Activated naive CD4-positive, alpha-beta T cell treated with anti-CD3 and anti-CD28 coated beads, Interleukin-2, amount 50 U/mL, for 72 hours (primary cell): ENCODE measurements at regions not wholly inside any gene's neighbourhood (a gene's known extent, or its start where the extent isn't known, plus 50 kb on each side); places are given as distances from the start of the nearest gene placed in this dataset.

Experiments used
- ATAC-seq, 2 donors: fragments of 150-1000 bp; cut with Tn5 transposase; 2 replicates each; pipeline ENCODE4 v1.10.0; 2021; ENCODE audit warnings: mild to moderate bottlenecking in 2 of 2, moderate library complexity in 2 of 2
- DNase-seq, 2 donors: peaks; one replicate each; pipeline ENCODE4 v3.0.0; 2021 to 2022; ENCODE audit warnings: low spot score in 2 of 2
- H3K27ac Mint-ChIP-seq, 2 donors: one replicate each; pipeline ENCODE4 v1.8.0; 2022; ENCODE audit warnings: mild to moderate bottlenecking in 2 of 2, mixed read lengths in 2 of 2
- H3K36me3 Mint-ChIP-seq, 2 donors: one replicate each; pipeline ENCODE4 v1.8.0; 2022; ENCODE audit warnings: mixed read lengths in 2 of 2
- H3K9me3 Mint-ChIP-seq, 2 donors: one replicate each; pipeline ENCODE4 v1.8.0; 2022; ENCODE audit warnings: mixed read lengths in 2 of 2

GRCh38 chr10:42941295-42941644, 135.6 kb upstream of the RET start:
- no peak overlapping the region for H3K27ac Mint-ChIP-seq
- no peaks in the 10 kb centered on the region for H3K36me3 Mint-ChIP-seq
- DNase-seq = no peak
- ATAC-seq = no peak
- H3K9me3 Mint-ChIP-seq = no peaks in the 10 kb centered on the region

DNA sequence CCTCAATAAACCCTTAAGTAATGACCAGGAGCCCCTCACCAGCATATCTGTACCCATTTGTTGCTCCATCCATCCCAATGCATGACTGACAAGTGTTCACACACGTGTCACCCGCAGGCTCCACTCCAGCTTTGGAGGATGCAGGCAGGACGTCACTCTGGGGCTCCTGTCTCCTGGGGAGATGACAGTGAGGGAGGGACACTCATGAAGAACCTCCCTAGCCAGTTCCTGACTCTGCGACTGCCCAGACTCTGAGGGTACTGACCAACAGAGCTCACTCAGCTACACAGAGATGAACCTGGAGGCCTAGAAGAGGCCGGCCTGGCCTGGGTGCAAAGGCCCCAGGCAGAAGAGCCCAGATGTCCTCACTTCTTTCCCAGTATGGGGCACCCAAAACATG, 135.1 kb upstream of the RET start:
- H3K36me3 Mint-ChIP-seq = no peaks in the 10 kb centered on the region
- no peaks in the 10 kb centered on the region for H3K9me3 Mint-ChIP-seq
- DNase-seq (no peak), ATAC-seq (no peak)
- H3K27ac Mint-ChIP-seq = no peak overlapping the region

DNA sequence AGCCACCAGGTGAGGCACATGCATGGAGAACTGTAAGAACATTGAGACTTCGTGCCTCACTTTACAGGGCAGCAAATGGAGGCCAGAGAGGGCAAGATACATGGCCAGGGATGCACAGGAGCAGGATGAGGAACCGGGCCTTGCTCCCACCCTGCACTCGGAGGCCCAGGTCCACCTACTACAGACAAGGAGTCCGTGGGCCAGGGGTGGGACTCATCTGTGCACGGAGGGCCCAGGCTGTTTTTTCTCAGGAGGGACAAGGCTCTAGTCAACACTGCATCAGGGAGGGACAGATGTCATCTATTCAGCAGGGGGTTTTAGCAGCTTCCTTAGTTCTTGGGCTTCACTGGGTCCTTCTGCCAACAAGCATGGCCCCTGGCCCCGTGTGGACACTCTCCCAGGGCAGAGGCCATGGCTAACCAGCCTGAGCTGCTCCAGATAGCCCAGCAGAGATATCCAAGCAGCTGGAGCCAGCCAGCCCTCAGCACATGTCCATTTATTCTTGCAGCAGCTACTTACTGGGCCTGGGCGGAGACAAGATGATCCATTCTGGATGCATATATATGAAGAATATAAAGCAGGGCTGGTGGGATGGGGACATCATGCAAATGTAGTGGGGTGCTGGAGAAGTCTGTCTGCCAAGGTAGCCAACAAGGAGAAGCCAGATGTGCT, 134.5 kb upstream of the RET start:
- Mint-ChIP-seq H3K36me3 (no peaks in the 10 kb centered on the region), H3K27ac (peak overlapping the region in 1 of 2 donors; percentile 9), H3K9me3 (no peaks in the 10 kb centered on the region)
- no peak for DNase-seq
- ATAC-seq = no peak

- ATAC-seq (no peak), DNase-seq (no peak)
- Mint-ChIP-seq H3K27ac (no peak overlapping the region), H3K36me3 (no peaks in the 10 kb centered on the region), H3K9me3 (no peaks in the 10 kb centered on the region)
Measured at GRCh38 chr10:42943025-42943818, 133.6 kb upstream of the RET start.

DNA sequence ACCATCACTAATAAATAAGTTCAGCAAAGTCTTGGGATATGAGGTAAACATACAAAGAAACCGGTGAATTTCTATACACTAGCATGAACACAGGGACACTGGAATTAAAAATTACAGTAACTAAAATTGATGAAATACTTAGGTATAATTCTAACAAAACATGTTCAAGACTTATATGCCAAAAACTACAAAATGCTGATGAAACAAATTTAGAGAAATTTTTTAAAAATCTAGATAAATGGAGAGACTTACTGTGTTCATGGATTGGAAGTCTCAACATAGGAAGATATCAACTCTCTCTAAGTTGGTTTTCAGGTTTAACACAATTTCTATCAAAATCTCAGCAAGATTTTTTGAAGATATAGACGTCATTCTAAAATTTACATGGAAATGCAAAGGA, 128.8 kb upstream of the RET start:
- ATAC-seq (no peak), DNase-seq (no peak)
- no peaks in the 10 kb centered on the region for H3K36me3 Mint-ChIP-seq
- H3K9me3 Mint-ChIP-seq = no peaks in the 10 kb centered on the region
- H3K27ac Mint-ChIP-seq = no peak overlapping the region

- ATAC-seq (no peak), DNase-seq (no peak)
- Mint-ChIP-seq H3K36me3 (no peaks in the 10 kb centered on the region), H3K27ac (no peak overlapping the region), H3K9me3 (no peaks in the 10 kb centered on the region)
Measured at GRCh38 chr10:42949287-42949686, 127.6 kb upstream of the RET start.

DNA sequence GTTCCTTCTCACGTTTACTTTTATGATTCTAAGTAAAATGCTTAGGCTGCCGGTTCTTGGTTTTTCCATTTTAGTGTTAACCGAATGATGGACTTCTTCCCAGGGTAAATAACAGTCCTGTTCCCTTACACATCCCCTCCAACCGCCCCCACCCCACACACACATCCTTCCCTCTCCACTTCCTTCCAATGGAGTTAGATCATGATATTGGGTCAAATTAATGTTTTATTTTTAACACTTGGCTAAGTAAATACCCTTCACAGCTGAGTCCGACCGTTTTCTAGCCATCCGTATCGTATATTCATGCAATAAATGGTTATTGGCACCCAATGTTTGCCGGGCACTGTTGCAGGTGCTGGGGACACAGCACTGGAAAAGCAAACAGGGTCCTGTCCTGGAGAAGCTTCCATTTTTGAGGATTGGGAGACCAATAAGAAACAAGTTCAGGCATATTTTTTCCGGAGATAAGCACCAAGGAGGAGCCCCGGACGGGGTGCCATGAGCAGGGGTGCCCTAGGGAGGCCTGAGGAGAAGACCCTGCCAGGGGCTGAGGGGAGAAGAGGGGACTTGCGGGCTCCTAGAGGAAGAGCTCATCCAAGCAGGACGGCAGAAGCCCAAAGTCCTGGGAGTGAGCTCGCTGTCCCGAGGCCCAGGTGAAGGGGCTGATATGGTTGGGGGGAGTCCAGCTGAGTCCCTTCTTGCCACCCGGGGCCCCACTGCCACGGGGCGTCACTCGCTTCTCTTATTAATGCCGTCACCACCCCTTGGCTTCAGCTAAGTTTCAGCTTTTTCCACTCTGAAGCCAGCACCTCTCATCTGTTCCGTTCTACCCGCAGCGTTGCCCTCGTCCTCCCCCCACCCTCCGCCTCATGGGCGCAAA, 126.0 kb upstream of the RET start:
- H3K36me3 Mint-ChIP-seq = no peaks in the 10 kb centered on the region
- ATAC-seq = no peak
- H3K27ac Mint-ChIP-seq = no peak overlapping the region
- peak in 1 of 2 donors; percentile 42 for DNase-seq
- no peaks in the 10 kb centered on the region for H3K9me3 Mint-ChIP-seq

- no peak overlapping the region for H3K27ac Mint-ChIP-seq
- H3K36me3 Mint-ChIP-seq = no peaks in the 10 kb centered on the region
- DNase-seq (peak in 1 of 2 donors; percentile 33), ATAC-seq (no peak)
- no peaks in the 10 kb centered on the region for H3K9me3 Mint-ChIP-seq
Measured at GRCh38 chr10:42951486-42952251, 125.2 kb upstream of the RET start.

DNA sequence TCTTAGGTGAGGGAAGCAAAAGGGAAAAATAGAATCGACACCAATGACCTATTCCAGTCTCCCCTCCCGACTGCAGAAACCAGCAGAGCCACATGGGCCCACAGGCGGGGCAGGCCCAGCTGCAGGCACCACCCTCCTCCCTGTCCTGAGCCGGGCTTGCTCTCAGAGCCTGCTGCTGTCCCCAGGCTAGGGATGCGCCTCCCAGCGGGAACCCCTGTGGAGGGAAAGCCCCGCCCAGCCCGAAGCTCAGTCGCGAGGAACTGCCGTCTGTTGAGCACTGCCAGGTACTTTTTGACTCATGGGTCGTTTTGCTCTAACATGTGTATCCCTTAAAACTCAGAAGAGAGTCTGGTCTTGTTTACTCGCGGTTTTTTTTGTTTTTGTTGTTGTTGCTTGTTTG, 124.5 kb upstream of the RET start:
- H3K9me3 Mint-ChIP-seq = no peaks in the 10 kb centered on the region
- H3K27ac Mint-ChIP-seq = no peak overlapping the region
- no peak for DNase-seq
- no peaks in the 10 kb centered on the region for H3K36me3 Mint-ChIP-seq
- ATAC-seq = no peak

- Mint-ChIP-seq H3K9me3 (no peaks in the 10 kb centered on the region), H3K27ac (no peak overlapping the region), H3K36me3 (no peaks in the 10 kb centered on the region)
- DNase-seq (peak in 1 of 2 donors; percentile 40), ATAC-seq (no peak)
Measured at GRCh38 chr10:42952931-42953683, 123.8 kb upstream of the RET start.

DNA sequence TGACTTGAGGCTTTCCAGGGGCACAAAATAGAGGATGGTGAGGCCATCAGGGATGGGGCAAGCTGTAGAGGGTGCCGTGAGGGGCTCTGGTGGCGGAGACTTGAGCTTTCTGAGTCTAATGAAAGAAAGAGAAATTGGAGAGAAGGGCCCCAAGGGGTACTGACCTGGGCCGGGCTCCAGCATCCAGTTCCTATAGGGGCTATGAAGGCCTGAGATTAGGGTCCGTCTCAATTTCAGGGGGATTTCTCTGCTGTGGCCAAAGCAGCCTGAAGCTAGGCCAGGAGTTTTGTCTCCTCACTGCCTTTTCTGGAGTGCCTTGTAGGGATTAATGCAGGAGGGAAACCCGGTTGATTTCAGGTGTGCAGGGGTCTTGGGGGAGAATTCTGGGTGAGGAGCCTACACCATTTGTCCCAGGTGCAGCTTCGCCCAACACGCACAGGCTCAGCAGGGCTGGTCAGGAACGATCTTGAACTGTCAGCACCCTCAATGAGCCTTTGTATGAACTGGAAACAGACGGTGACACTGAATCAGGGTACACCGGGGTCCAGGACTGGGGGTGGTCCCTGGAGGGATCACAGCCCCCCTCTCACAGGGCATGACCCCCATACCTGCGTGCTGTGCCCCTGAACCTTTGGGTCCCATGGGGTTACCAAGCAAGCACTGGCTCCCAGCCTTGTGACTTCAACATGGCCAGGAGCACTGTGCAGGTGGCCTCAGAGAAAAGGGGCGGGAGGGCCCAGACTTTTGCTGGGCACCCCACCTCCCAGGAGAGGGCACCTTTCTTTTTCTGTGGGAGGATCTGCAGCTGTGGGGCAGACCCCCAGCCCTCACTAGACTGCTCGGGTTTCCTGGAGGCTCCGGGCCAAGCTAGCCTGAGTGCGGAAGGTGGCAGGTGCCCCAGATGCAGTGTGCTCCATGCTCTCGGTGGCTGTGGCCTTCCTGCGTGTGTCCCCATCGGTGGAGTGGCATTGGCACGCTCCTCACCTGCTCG, 122.9 kb upstream of the RET start:
- no peak overlapping the region for H3K27ac Mint-ChIP-seq
- H3K9me3 Mint-ChIP-seq = no peaks in the 10 kb centered on the region
- H3K36me3 Mint-ChIP-seq = no peaks in the 10 kb centered on the region
- DNase-seq = peak in 1 of 2 donors; percentile 44
- no peak for ATAC-seq

GRCh38 chr10:42954766-42955492, 121.9 kb upstream of the RET start:
- DNase-seq (peak in 1 of 2 donors; percentile 26), ATAC-seq (no peak)
- no peak overlapping the region for H3K27ac Mint-ChIP-seq
- no peaks in the 10 kb centered on the region for H3K9me3 Mint-ChIP-seq
- H3K36me3 Mint-ChIP-seq = no peaks in the 10 kb centered on the region

DNA sequence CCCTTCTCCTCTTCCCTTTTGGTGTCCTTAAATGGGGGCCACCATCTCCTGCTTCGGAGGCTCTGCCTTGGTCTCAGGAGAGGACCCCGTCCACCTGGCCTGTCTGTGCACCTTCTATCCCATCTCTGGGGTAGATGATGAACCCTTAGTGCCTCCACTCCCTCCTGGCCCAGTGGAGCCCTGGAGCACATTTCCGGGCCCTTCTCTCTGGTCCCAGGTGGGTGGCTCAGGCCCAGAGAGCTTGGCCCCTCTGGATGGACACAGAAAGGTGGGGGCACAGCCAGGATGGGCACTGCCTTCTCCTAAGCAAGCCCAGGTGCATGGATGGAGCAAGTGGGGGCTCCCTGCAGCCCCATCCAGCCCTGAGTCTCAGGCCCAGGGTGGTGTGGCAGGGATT, 121.4 kb upstream of the RET start:
- ATAC-seq (no peak), DNase-seq (no peak)
- no peaks in the 10 kb centered on the region for H3K36me3 Mint-ChIP-seq
- no peak overlapping the region for H3K27ac Mint-ChIP-seq
- H3K9me3 Mint-ChIP-seq = no peaks in the 10 kb centered on the region

GRCh38 chr10:42956045-42956444, 120.8 kb upstream of the RET start:
- no peaks in the 10 kb centered on the region for H3K9me3 Mint-ChIP-seq
- DNase-seq (no peak), ATAC-seq (no peak)
- H3K36me3 Mint-ChIP-seq = no peaks in the 10 kb centered on the region
- H3K27ac Mint-ChIP-seq = no peak overlapping the region
